ENCODE measurements at regions not wholly inside any gene's neighbourhood (a gene's known extent, or its start where the extent isn't known, plus 50 kb on each side); places are given as distances from the start of the nearest gene placed in this dataset.
A peak's percentile ranks its signal among the peaks of the same experiment; 100 is the strongest.

GRCh38 chr9:107875571-107875980, 386.0 kb upstream of the KLF4 start:
- H3K4me3 Mint-ChIP-seq: no peak overlapping the region
- H3K4me1 Mint-ChIP-seq (ENCODE audit: low read depth): no peaks in the 10 kb centered on the region
- H3K27ac Mint-ChIP-seq: no peak overlapping the region
- H3K36me3 Mint-ChIP-seq (ENCODE audit: low read depth): no peaks in the 10 kb centered on the region
- H3K27me3 Mint-ChIP-seq (ENCODE audit: low read depth): no peaks in the 10 kb centered on the region
- H3K9me3 Mint-ChIP-seq: peaks cover 4% of the 10 kb centered on the region

- Mint-ChIP-seq H3K36me3 (ENCODE audit: low read depth) (no peaks in the 10 kb centered on the region), H3K4me3 (no peak overlapping the region), H3K27ac (no peak overlapping the region), H3K4me1 (ENCODE audit: low read depth) (no peaks in the 10 kb centered on the region), H3K9me3 (peaks cover 4% of the 10 kb centered on the region), H3K27me3 (ENCODE audit: low read depth) (no peaks in the 10 kb centered on the region)
These were observed 385.2 kb upstream of the KLF4 start for GRCh38 chr9:107874591-107875369.

GRCh38 chr9:107874137-107874536, 384.6 kb upstream of the KLF4 start:
- no peak overlapping the region for H3K27ac Mint-ChIP-seq

GRCh38 chr9:107872457-107873192, 383.1 kb upstream of the KLF4 start:
- H3K9me3 Mint-ChIP-seq: peaks cover 4% of the 10 kb centered on the region
- no peak overlapping the region for H3K4me3 Mint-ChIP-seq
- H3K4me1 Mint-ChIP-seq (ENCODE audit: low read depth): no peaks in the 10 kb centered on the region
- H3K27ac Mint-ChIP-seq: no peak overlapping the region
- H3K36me3 Mint-ChIP-seq (ENCODE audit: low read depth): no peaks in the 10 kb centered on the region
- no peaks in the 10 kb centered on the region for H3K27me3 Mint-ChIP-seq (ENCODE audit: low read depth)

More at GRCh38 chr9:107874137-107874536, 384.6 kb upstream of the KLF4 start:
- H3K36me3 Mint-ChIP-seq (ENCODE audit: low read depth): no peaks in the 10 kb centered on the region
- no peaks in the 10 kb centered on the region for H3K4me1 Mint-ChIP-seq (ENCODE audit: low read depth)
- no peaks in the 10 kb centered on the region for H3K27me3 Mint-ChIP-seq (ENCODE audit: low read depth)
- H3K4me3 Mint-ChIP-seq: no peak overlapping the region
- peaks cover 4% of the 10 kb centered on the region for H3K9me3 Mint-ChIP-seq

- H3K36me3 Mint-ChIP-seq (ENCODE audit: low read depth): no peaks in the 10 kb centered on the region
- H3K9me3 Mint-ChIP-seq: peaks cover 4% of the 10 kb centered on the region
- no peaks in the 10 kb centered on the region for H3K27me3 Mint-ChIP-seq (ENCODE audit: low read depth)
- H3K4me1 Mint-ChIP-seq (ENCODE audit: low read depth): no peaks in the 10 kb centered on the region
- H3K27ac Mint-ChIP-seq: no peak overlapping the region
- no peak overlapping the region for H3K4me3 Mint-ChIP-seq
These were observed 381.5 kb upstream of the KLF4 start for GRCh38 chr9:107870927-107871680.

GRCh38 chr9:107870221-107870620, 380.7 kb upstream of the KLF4 start:
- no peaks in the 10 kb centered on the region for H3K27me3 Mint-ChIP-seq (ENCODE audit: low read depth)
- no peak overlapping the region for H3K4me3 Mint-ChIP-seq
- no peak overlapping the region for H3K27ac Mint-ChIP-seq
- H3K36me3 Mint-ChIP-seq (ENCODE audit: low read depth): no peaks in the 10 kb centered on the region
- no peaks in the 10 kb centered on the region for H3K4me1 Mint-ChIP-seq (ENCODE audit: low read depth)
- H3K9me3 Mint-ChIP-seq: no peaks in the 10 kb centered on the region

GRCh38 chr9:107869111-107869510, 379.5 kb upstream of the KLF4 start:
- Mint-ChIP-seq H3K4me1 (ENCODE audit: low read depth) (no peaks in the 10 kb centered on the region), H3K4me3 (no peak overlapping the region), H3K27ac (peak overlapping the region; percentile 24), H3K9me3 (no peaks in the 10 kb centered on the region), H3K27me3 (ENCODE audit: low read depth) (no peaks in the 10 kb centered on the region), H3K36me3 (ENCODE audit: low read depth) (no peaks in the 10 kb centered on the region)

- Mint-ChIP-seq H3K27ac (no peak overlapping the region), H3K27me3 (ENCODE audit: low read depth) (no peaks in the 10 kb centered on the region), H3K4me3 (no peak overlapping the region), H3K36me3 (ENCODE audit: low read depth) (no peaks in the 10 kb centered on the region), H3K4me1 (ENCODE audit: low read depth) (no peaks in the 10 kb centered on the region), H3K9me3 (no peaks in the 10 kb centered on the region)
These were observed 378.6 kb upstream of the KLF4 start for GRCh38 chr9:107868186-107868585.

GRCh38 chr9:107867738-107868137, 378.2 kb upstream of the KLF4 start:
- Mint-ChIP-seq H3K27me3 (ENCODE audit: low read depth) (no peaks in the 10 kb centered on the region), H3K9me3 (no peaks in the 10 kb centered on the region), H3K36me3 (ENCODE audit: low read depth) (no peaks in the 10 kb centered on the region), H3K4me3 (no peak overlapping the region), H3K4me1 (ENCODE audit: low read depth) (no peaks in the 10 kb centered on the region), H3K27ac (no peak overlapping the region)

GRCh38 chr9:107866711-107867311, 377.2 kb upstream of the KLF4 start:
- Mint-ChIP-seq H3K9me3 (no peaks in the 10 kb centered on the region), H3K27me3 (ENCODE audit: low read depth) (no peaks in the 10 kb centered on the region), H3K4me3 (no peak overlapping the region), H3K27ac (no peak overlapping the region), H3K4me1 (ENCODE audit: low read depth) (no peaks in the 10 kb centered on the region), H3K36me3 (ENCODE audit: low read depth) (no peaks in the 10 kb centered on the region)

- no peaks in the 10 kb centered on the region for H3K36me3 Mint-ChIP-seq (ENCODE audit: low read depth)
- H3K4me1 Mint-ChIP-seq (ENCODE audit: low read depth): no peaks in the 10 kb centered on the region
- no peak overlapping the region for H3K27ac Mint-ChIP-seq
- H3K4me3 Mint-ChIP-seq: no peak overlapping the region
- H3K27me3 Mint-ChIP-seq (ENCODE audit: low read depth): no peaks in the 10 kb centered on the region
- no peaks in the 10 kb centered on the region for H3K9me3 Mint-ChIP-seq
These were observed 373.8 kb upstream of the KLF4 start for GRCh38 chr9:107863396-107863795.

- Mint-ChIP-seq H3K9me3 (no peaks in the 10 kb centered on the region), H3K4me3 (no peak overlapping the region), H3K27me3 (ENCODE audit: low read depth) (no peaks in the 10 kb centered on the region)
These were observed 373.3 kb upstream of the KLF4 start for GRCh38 chr9:107862881-107863280.

GRCh38 chr9:107862323-107862722, 372.8 kb upstream of the KLF4 start:
- no peaks in the 10 kb centered on the region for H3K9me3 Mint-ChIP-seq
- no peaks in the 10 kb centered on the region for H3K27me3 Mint-ChIP-seq (ENCODE audit: low read depth)
- H3K4me3 Mint-ChIP-seq: no peak overlapping the region
- no peak overlapping the region for H3K27ac Mint-ChIP-seq
- no peaks in the 10 kb centered on the region for H3K4me1 Mint-ChIP-seq (ENCODE audit: low read depth)
- H3K36me3 Mint-ChIP-seq (ENCODE audit: low read depth): no peaks in the 10 kb centered on the region

More at GRCh38 chr9:107862881-107863280, 373.3 kb upstream of the KLF4 start:
- Mint-ChIP-seq H3K36me3 (ENCODE audit: low read depth) (no peaks in the 10 kb centered on the region), H3K4me1 (ENCODE audit: low read depth) (no peaks in the 10 kb centered on the region), H3K27ac (no peak overlapping the region)

- Mint-ChIP-seq H3K36me3 (ENCODE audit: low read depth) (no peaks in the 10 kb centered on the region), H3K27me3 (ENCODE audit: low read depth) (no peaks in the 10 kb centered on the region), H3K4me1 (ENCODE audit: low read depth) (no peaks in the 10 kb centered on the region), H3K4me3 (no peak overlapping the region), H3K9me3 (no peaks in the 10 kb centered on the region), H3K27ac (no peak overlapping the region)
These were observed 371.5 kb upstream of the KLF4 start for GRCh38 chr9:107861075-107861474.
